H1 (cell line): ENCODE measurements at regions not wholly inside any gene's neighbourhood (a gene's known extent, or its start where the extent isn't known, plus 50 kb on each side); places are given as distances from the start of the nearest gene placed in this dataset.

ENCODE experiments used
- CTCF ChIA-PET: fragments of 300-600 bp; sonication (Branson Sonifier 250); formaldehyde crosslinking; loops from one replicate; lab custom pipeline; 2021; ENCODE audit not compliant: partially characterized antibody; lab: Charles Lee
- POLR2A ChIA-PET: fragments of 300-600 bp; sonication (Branson Sonifier 250); formaldehyde crosslinking; loops from one replicate; lab custom pipeline; 2021; ENCODE audit warnings: inconsistent platforms; ENCODE audit not compliant: partially characterized antibody; lab: Charles Lee
- DNase-seq, 2 experiments: peaks; one replicate each; pipeline versions ENCODE4 v3.0.0 to v3.0.0-alpha.2; 2010 to 2022; ENCODE audit warnings: low spot score in 2 of 2, low read depth in 1 of 2, mixed read lengths in 1 of 2
- FAIRE-seq: peaks from 2 replicates; lab custom pipeline; 2011; peaks lifted over from hg19 to GRCh38; lab: Jason Lieb, UNC
- H2AFZ ChIP-seq: 2 replicates; pipeline ENCODE4 v1.8.1; 2012; ENCODE audit warnings: low read length, inconsistent platforms
- H2AK5ac ChIP-seq: 2 replicates; pipeline ENCODE4 v1.6.1; 2013; ENCODE audit warnings: low read depth, low read length
- H2BK120ac ChIP-seq: replicated peaks from 2 replicates; pipeline ENCODE3; 2013; ENCODE audit warnings: low read depth, low read length, inconsistent platforms
- H2BK12ac ChIP-seq: 2 replicates; pipeline ENCODE4 v1.6.1; 2013; ENCODE audit warnings: low read depth, low read length
- H2BK15ac ChIP-seq: 2 replicates; pipeline ENCODE4 v1.6.1; 2013; ENCODE audit warnings: low read length
- H2BK20ac ChIP-seq: 2 replicates; pipeline ENCODE4 v1.6.1; 2013; ENCODE audit warnings: low read length
- H2BK5ac ChIP-seq: 2 replicates; pipeline ENCODE4 v1.6.1; 2013; ENCODE audit warnings: low read depth, low read length
- H3K14ac ChIP-seq: 2 replicates; pipeline ENCODE4 v1.6.1; 2013; ENCODE audit warnings: inconsistent platforms; ENCODE audit not compliant: insufficient read length
- H3K18ac ChIP-seq: 2 replicates; pipeline ENCODE4 v1.6.1; 2013; ENCODE audit warnings: low read length; ENCODE audit errors: extremely low read depth
- H3K23ac ChIP-seq: 2 replicates; pipeline ENCODE4 v1.6.1; 2013; ENCODE audit warnings: inconsistent platforms; ENCODE audit not compliant: insufficient read length
- H3K23me2 ChIP-seq: 2 replicates; pipeline ENCODE4 v1.6.1; 2013; ENCODE audit warnings: low read depth, low read length
- H3K27ac ChIP-seq: 2 replicates; pipeline ENCODE4 v1.6.1; 2011; ENCODE audit warnings: low read depth, low read length, inconsistent platforms
- H3K27me3 ChIP-seq, 4 experiments: replicated peaks in 1 of 4; 1 replicate in 1 of 4; 2 replicates in 3 of 4; pipeline versions ENCODE4 v1.6.1 to v1.8.1; 2011 to 2013; ENCODE audit warnings: low read length in 3 of 4, mild to moderate bottlenecking in 3 of 4, inconsistent platforms in 2 of 4, mixed read lengths in 2 of 4, moderate library complexity in 1 of 4; ENCODE audit not compliant: control insufficient read depth in 3 of 4, insufficient read depth in 3 of 4; ENCODE audit errors: extremely low read depth in 1 of 4
- H3K36me3 ChIP-seq, 4 experiments: 2 replicates each; pipeline versions ENCODE4 v1.6.1 to v1.8.1; 2011 to 2013; ENCODE audit warnings: mild to moderate bottlenecking in 4 of 4, low read length in 3 of 4, moderate library complexity in 2 of 4, control low read depth in 1 of 4, inconsistent platforms in 1 of 4; ENCODE audit not compliant: insufficient read depth in 4 of 4, control insufficient read depth in 2 of 4
- H3K4ac ChIP-seq: replicated peaks from 2 replicates; pipeline ENCODE3; 2013; ENCODE audit warnings: low read length, low read depth, mixed read lengths, inconsistent platforms; ENCODE audit not compliant: insufficient read length
- H3K4me1 ChIP-seq, 4 experiments: replicated peaks in 1 of 4; 1 replicate in 1 of 4; 2 replicates in 3 of 4; pipeline versions ENCODE4 v1.6.1 to v1.8.1; 2011 to 2013; ENCODE audit warnings: low read length in 3 of 4, inconsistent platforms in 2 of 4, mixed read lengths in 1 of 4; ENCODE audit not compliant: insufficient read depth in 4 of 4, control insufficient read depth in 3 of 4
- H3K4me2 ChIP-seq, 2 experiments: 2 replicates each; pipeline versions ENCODE4 v1.6.1 to v1.8.1; 2011 to 2013; ENCODE audit warnings: low read depth in 2 of 2, low read length in 2 of 2, control low read depth in 1 of 2, inconsistent platforms in 1 of 2, mild to moderate bottlenecking in 1 of 2; ENCODE audit not compliant: insufficient read depth in 1 of 2
- H3K4me3 ChIP-seq, 4 experiments: fragments of 200-600, 300-600 bp in 1 of 4; sonication (generic), shearing (Covaris generic), sonication (Bioruptor Twin) in 1 of 4; 2 replicates each; pipeline versions ENCODE4 v1.5.1 to v1.8.1; 2011 to 2016; ENCODE audit warnings: low read length in 4 of 4, low read depth in 3 of 4, control low read depth in 2 of 4, inconsistent platforms in 2 of 4, mild to moderate bottlenecking in 2 of 4, mixed read lengths in 1 of 4, moderate library complexity in 1 of 4; ENCODE audit not compliant: insufficient read depth in 2 of 4; ENCODE audit errors: extremely low read depth in 1 of 4
- H3K56ac ChIP-seq: replicated peaks from 2 replicates; pipeline ENCODE3; 2013; ENCODE audit warnings: low read depth, mild to moderate bottlenecking, mixed read lengths, low read length, inconsistent platforms; ENCODE audit not compliant: insufficient read length
- H3K79me1 ChIP-seq: 2 replicates; pipeline ENCODE4 v1.6.1; 2013; ENCODE audit warnings: low read depth, low read length, control low read depth
- H3K79me2 ChIP-seq, 2 experiments: 2 replicates each; pipeline versions ENCODE4 v1.6.1 to v1.8.1; 2012 to 2013; ENCODE audit warnings: low read length in 2 of 2, mild to moderate bottlenecking in 2 of 2, inconsistent platforms in 1 of 2; ENCODE audit not compliant: insufficient read depth in 2 of 2, control insufficient read depth in 1 of 2
- H3K9ac ChIP-seq, 4 experiments: replicated peaks in 1 of 4; 1 replicate in 1 of 4; 2 replicates in 3 of 4; pipeline versions ENCODE4 v1.6.1 to v1.8.1; 2011 to 2013; ENCODE audit warnings: low read depth in 3 of 4, low read length in 3 of 4, control low read depth in 2 of 4, mild to moderate bottlenecking in 2 of 4, moderate library complexity in 2 of 4, inconsistent platforms in 1 of 4; ENCODE audit errors: extremely low read depth in 1 of 4
- H3K9me3 ChIP-seq, 2 experiments: 2 replicates each; pipeline versions ENCODE4 v1.6.1 to v1.8.1; 2012 to 2013; ENCODE audit warnings: mild to moderate bottlenecking in 2 of 2, moderate library complexity in 2 of 2, control low read depth in 1 of 2, inconsistent platforms in 1 of 2, low read depth in 1 of 2, low read length in 1 of 2, mixed read lengths in 1 of 2; ENCODE audit not compliant: insufficient read depth in 2 of 2
- H4K20me1 ChIP-seq, 2 experiments: replicated peaks in 1 of 2; 2 replicates each; pipeline versions ENCODE3 to v1.8.1; 2011 to 2013; ENCODE audit warnings: inconsistent platforms in 2 of 2, low read length in 2 of 2, mild to moderate bottlenecking in 1 of 2; ENCODE audit not compliant: insufficient read depth in 2 of 2, control insufficient read depth in 1 of 2
- H4K5ac ChIP-seq: 2 replicates; pipeline ENCODE4 v1.6.1; 2013; ENCODE audit warnings: low read length, low read depth, mixed read lengths, inconsistent platforms; ENCODE audit not compliant: insufficient read length
- H4K8ac ChIP-seq: 2 replicates; pipeline ENCODE4 v1.8.0; 2013; ENCODE audit warnings: mild to moderate bottlenecking, moderate library complexity, low read length, inconsistent platforms; ENCODE audit not compliant: insufficient read depth; ENCODE audit errors: extremely low read depth
- H4K91ac ChIP-seq: replicated peaks from 2 replicates; pipeline ENCODE3; 2013; ENCODE audit warnings: low read length, mixed read lengths, inconsistent platforms; ENCODE audit not compliant: insufficient read length
- ATF3 ChIP-seq: IDR thresholded peaks from 2 replicates; pipeline ENCODE4 v1.6.1; 2011; ENCODE audit warnings: low read depth, mild to moderate bottlenecking, low read length; ENCODE audit not compliant: insufficient read depth
- BACH1 ChIP-seq: IDR thresholded peaks from 2 replicates; pipeline ENCODE4 v1.6.1; 2012; ENCODE audit warnings: low read length, improper control_type of control experiment
- BRCA1 ChIP-seq: IDR thresholded peaks from 2 replicates; pipeline ENCODE4 v1.6.1; 2012; ENCODE audit warnings: low read depth, low read length, improper control_type of control experiment
- CBX5 ChIP-seq: fragments of 300-800, 300-1000 bp; sonication (generic); IDR thresholded peaks from 2 replicates; pipeline ENCODE4 v1.7.1; 2016; ENCODE audit warnings: antibody characterized with exemption, low read length, low read depth
- CBX8 ChIP-seq: fragments of 300-800, 300-1000 bp; sonication (generic); IDR thresholded peaks from 2 replicates; pipeline ENCODE4 v1.7.1; 2016; ENCODE audit warnings: low read depth, low read length, borderline replicate concordance
- EP300 ChIP-seq, 2 experiments: IDR thresholded peaks; 1 replicate in 1 of 2; 2 replicates in 1 of 2; pipeline ENCODE4 v1.6.1; 2011 to 2012; ENCODE audit warnings: low read depth in 2 of 2, low read length in 2 of 2, mild to moderate bottlenecking in 2 of 2, borderline replicate concordance in 1 of 2, inconsistent platforms in 1 of 2, moderate library complexity in 1 of 2
- HDAC2 ChIP-seq, 2 experiments: fragments of 300-600 bp in 1 of 2; sonication (generic) in 1 of 2; IDR thresholded peaks; 2 replicates each; pipeline ENCODE4 v1.6.1; 2011 to 2012; ENCODE audit warnings: low read depth in 2 of 2, low read length in 2 of 2, mild to moderate bottlenecking in 2 of 2, moderate library complexity in 2 of 2, borderline replicate concordance in 1 of 2, inconsistent platforms in 1 of 2
- RBBP5 ChIP-seq: IDR thresholded peaks from 2 replicates; pipeline ENCODE4 v1.7.1; 2012; ENCODE audit warnings: low read depth, mild to moderate bottlenecking, inconsistent platforms, low read length, moderate library complexity, borderline replicate concordance
- SAP30 ChIP-seq: fragments of 300-600 bp; sonication (generic); IDR thresholded peaks from 2 replicates; pipeline ENCODE4 v1.7.1; 2012; ENCODE audit warnings: low read length, moderate library complexity, mild to moderate bottlenecking, inconsistent platforms; ENCODE audit not compliant: insufficient read depth, insufficient replicate concordance
- SRF ChIP-seq: IDR thresholded peaks from 2 replicates; pipeline ENCODE4 v1.6.1; 2011; ENCODE audit warnings: mild to moderate bottlenecking, low read depth, low read length, moderate library complexity
- WGBS, 2 experiments: shearing (Covaris generic) in 1 of 2; methylation state at CpG; one replicate each; pipeline versions ENCODE4 v1.1.6 to v1.1.7; 2013 to 2015; ENCODE audit warnings: low lambda C conversion rate in 2 of 2, mixed read lengths in 2 of 2, inconsistent platforms in 1 of 2, low coverage in 1 of 2, missing lambda C conversion rate in 1 of 2; ENCODE audit not compliant: insufficient replicate concordance in 2 of 2, insufficient coverage in 1 of 2, insufficient read length in 1 of 2; ENCODE audit errors: extremely low coverage in 1 of 2, missing lambda C conversion rate in 1 of 2; 5-methylcytosine and 5-hydroxymethylcytosine counted together

GRCh38 chr6:5827056-5827904 lies 179.4 kb downstream of the NRN1 start:
- no peak overlapping the region for H3K9ac ChIP-seq
- no peaks in the 10 kb centered on the region for H3K36me3 ChIP-seq
- ChIA-PET POLR2A (no interaction called here), CTCF (interaction anchor here (0.9 kb wide), 1 partner anchor 14 kb away, joined by 4 read pairs; no protein-coding TSS in a partner anchor)
- H4K91ac ChIP-seq: no peak overlapping the region
- 86% methylated on average over 14 of the region's 14 CpGs; no CpG with 5 or more reads in 1 of the 2 experiments for WGBS, 2 experiments
- no peaks in the 10 kb centered on the region for H3K79me2 ChIP-seq
- no peak overlapping the region for H4K5ac ChIP-seq
- H3K27ac ChIP-seq: no peak overlapping the region
- no peak overlapping the region for H2AK5ac ChIP-seq
- TF ChIP-seq RBBP5: no peak
- TF ChIP-seq EP300 (IDR thresholded peaks at IDR 0.05; ENCODE audit: borderline replicate concordance in 1 of 2, low read depth in 2 of 2, low read length in 2 of 2): no peak
- TF ChIP-seq BACH1: no peak
- TF ChIP-seq HDAC2 (IDR thresholded peaks at IDR 0.05; ENCODE audit: borderline replicate concordance in 1 of 2, low read depth in 2 of 2, low read length in 2 of 2): no peak
- TF ChIP-seq ATF3: no peak
- no peak for TF ChIP-seq CBX8
- TF ChIP-seq SRF: no peak
- TF ChIP-seq BRCA1: no peak
- no peak for TF ChIP-seq SAP30
- TF ChIP-seq CBX5: no peak
- no peaks in the 10 kb centered on the region; a peak in 1 of 7 replicates for H3K27me3 ChIP-seq
- H3K4me2 ChIP-seq: no peak overlapping the region
- FAIRE-seq (no peak), DNase-seq (no peak)
- H4K20me1 ChIP-seq: no peaks in the 10 kb centered on the region
- H3K14ac ChIP-seq: no peak overlapping the region
- no peaks in the 10 kb centered on the region for H3K23me2 ChIP-seq
- H3K4me3 ChIP-seq: no peak overlapping the region
- H3K4ac ChIP-seq: no peak overlapping the region
- H3K9me3 ChIP-seq: no peaks in the 10 kb centered on the region
- H3K18ac ChIP-seq: no peak overlapping the region
- no peak overlapping the region for H2BK15ac ChIP-seq
- H2BK120ac ChIP-seq: no peak overlapping the region
- no peak overlapping the region for H3K56ac ChIP-seq
- H4K8ac ChIP-seq: no peak overlapping the region
- no peak overlapping the region for H2BK12ac ChIP-seq
- no peaks in the 10 kb centered on the region for H3K79me1 ChIP-seq
- H2BK20ac ChIP-seq: no peak overlapping the region
- H3K23ac ChIP-seq: no peak overlapping the region
- H2BK5ac ChIP-seq: no peak overlapping the region
- H3K4me1 ChIP-seq: peaks cover 0 to 4% (median 0%) of the 10 kb centered on the region in 4 experiments; a peak in 1 of 7 replicates
- H2AFZ ChIP-seq: no peak overlapping the region
